ENCODE measurements at regions not wholly inside any gene's neighbourhood (a gene's known extent, or its start where the extent isn't known, plus 50 kb on each side); places are given as distances from the start of the nearest gene placed in this dataset.

- peak; percentile 47; the same call in 1 of the 2 replicates for ATAC-seq
- Mint-ChIP-seq H3K36me3 (peaks cover 4% of the 10 kb centered on the region), H3K27me3 (ENCODE audit: low read depth) (no peaks in the 10 kb centered on the region), H3K4me1 (no peaks in the 10 kb centered on the region), H3K4me3 (no peak overlapping the region), H3K27ac (peak overlapping the region; percentile 18; the same call in 1 of the 2 replicates), H3K9me3 (peaks cover 16% of the 10 kb centered on the region)
- ChIA-PET POLR2A (interaction anchor here (0.6 kb wide), 1 partner anchor 236 kb away, joined by 3 read pairs; no protein-coding TSS in a partner anchor), CTCF (interaction anchor here (0.8 to 1.6 kb wide), 4 partner anchors 9 to 302 kb away, joined by 3 to 10 read pairs (median 4); no protein-coding TSS in a partner anchor)
- no peak for TF ChIP-seq HMGXB4 (CRISPR knock-in tag; IDR thresholded peaks at IDR 0.05)
- no peak for TF ChIP-seq ZBTB21 (CRISPR knock-in tag; IDR thresholded peaks at IDR 0.05; ENCODE audit: borderline replicate concordance)
- no peak for TF ChIP-seq TEAD1 (CRISPR knock-in tag; IDR thresholded peaks at IDR 0.05)
- no peak for TF ChIP-seq JAZF1 (CRISPR knock-in tag; IDR thresholded peaks at IDR 0.05)
- no peak for TF ChIP-seq KAT7 (CRISPR knock-in tag; IDR thresholded peaks at IDR 0.05; ENCODE audit: borderline replicate concordance)
- TF ChIP-seq MYBL2 (CRISPR knock-in tag; IDR thresholded peaks at IDR 0.05) = no peak
- TF ChIP-seq GRHL2 (CRISPR knock-in tag; IDR thresholded peaks at IDR 0.05; ENCODE audit: insufficient replicate concordance, severe bottlenecking) = no peak
- no peak for TF ChIP-seq IRF1 (CRISPR knock-in tag; IDR thresholded peaks at IDR 0.05)
- TF ChIP-seq PRRX2 (CRISPR knock-in tag; IDR thresholded peaks at IDR 0.05) = no peak
- TF ChIP-seq MXD4 (CRISPR knock-in tag; IDR thresholded peaks at IDR 0.05; ENCODE audit: borderline replicate concordance) = no peak
- no peak for TF ChIP-seq PREB (CRISPR knock-in tag; IDR thresholded peaks at IDR 0.05; ENCODE audit: borderline replicate concordance)
- no peak for TF ChIP-seq ATF3 (CRISPR knock-in tag; conservative IDR thresholded peaks at IDR 0.05)
- no peak for TF ChIP-seq FOXK1 (CRISPR knock-in tag; IDR thresholded peaks at IDR 0.05)
- no peak for TF ChIP-seq SMAD3 (CRISPR knock-in tag; IDR thresholded peaks at IDR 0.05; ENCODE audit: borderline replicate concordance)
- no peak for TF ChIP-seq USF2 (CRISPR knock-in tag; IDR thresholded peaks at IDR 0.05)
- no peak for TF ChIP-seq ZNF263 (CRISPR knock-in tag; IDR thresholded peaks at IDR 0.05; ENCODE audit: low read depth)
- TF ChIP-seq FOXP1 (CRISPR knock-in tag; IDR thresholded peaks at IDR 0.05; ENCODE audit: borderline replicate concordance) = no peak
- no peak for TF ChIP-seq ETV6 (CRISPR knock-in tag; IDR thresholded peaks at IDR 0.05)
- no peak for DNase-seq (ENCODE audit: low spot score)
These were observed 163.6 kb upstream of the PALMD start for GRCh38 chr1:99482286-99482685.

- POLR2A ChIA-PET = no interaction called here
- DNase-seq (ENCODE audit: low spot score) (no peak), ATAC-seq (no peak)
- no peaks in the 10 kb centered on the region for H3K27me3 Mint-ChIP-seq (ENCODE audit: low read depth)
- no peak overlapping the region for H3K27ac Mint-ChIP-seq
- CTCF ChIA-PET = interaction anchor here (0.8 to 1.6 kb wide), 4 partner anchors 9 to 302 kb away, joined by 3 to 10 read pairs (median 4); no protein-coding TSS in a partner anchor
- no peak overlapping the region for H3K4me3 Mint-ChIP-seq
- no peaks in the 10 kb centered on the region for H3K4me1 Mint-ChIP-seq
- peaks cover 4% of the 10 kb centered on the region for H3K36me3 Mint-ChIP-seq
- H3K9me3 Mint-ChIP-seq = peaks cover 16% of the 10 kb centered on the region
- TF ChIP-seq GABPB1 (CRISPR knock-in tag; IDR thresholded peaks at IDR 0.05) = no peak
- TF ChIP-seq MXD4 (CRISPR knock-in tag; IDR thresholded peaks at IDR 0.05; ENCODE audit: borderline replicate concordance) = no peak
- no peak for TF ChIP-seq ZNF317 (CRISPR knock-in tag; IDR thresholded peaks at IDR 0.05; ENCODE audit: borderline replicate concordance, low read depth)
- TF ChIP-seq AR (CRISPR knock-in tag; IDR thresholded peaks at IDR 0.05) = no peak
- no peak for TF ChIP-seq FOXJ3 (CRISPR knock-in tag; IDR thresholded peaks at IDR 0.05; ENCODE audit: borderline replicate concordance)
- TF ChIP-seq ZNF281 (CRISPR knock-in tag; IDR thresholded peaks at IDR 0.05) = no peak
- no peak for TF ChIP-seq USF1 (CRISPR knock-in tag; IDR thresholded peaks at IDR 0.05)
- no peak for TF ChIP-seq ETV6 (CRISPR knock-in tag; IDR thresholded peaks at IDR 0.05)
- TF ChIP-seq TEAD4 (CRISPR knock-in tag; IDR thresholded peaks at IDR 0.05) = no peak
These were observed 163.2 kb upstream of the PALMD start for GRCh38 chr1:99482750-99483149.

All from WTC11 (cell line).